Right hindlimb (tissue), 1 donor: ENCODE measurements at regions not wholly inside any gene's neighbourhood (a gene's known extent, or its start where the extent isn't known, plus 50 kb on each side); places are given as distances from the start of the nearest gene placed in this dataset.
A peak's percentile ranks its signal among the peaks of the same experiment; 100 is the strongest.
"Not testable (repeated sequence)": the region's sequence is repeated elsewhere in the genome, so short reads cannot be mapped to it uniquely, and the experiment has no call there.

Experiments
- DNase-seq: peaks from one replicate; pipeline ENCODE4 v3.0.0-alpha.2; 2018

DNA sequence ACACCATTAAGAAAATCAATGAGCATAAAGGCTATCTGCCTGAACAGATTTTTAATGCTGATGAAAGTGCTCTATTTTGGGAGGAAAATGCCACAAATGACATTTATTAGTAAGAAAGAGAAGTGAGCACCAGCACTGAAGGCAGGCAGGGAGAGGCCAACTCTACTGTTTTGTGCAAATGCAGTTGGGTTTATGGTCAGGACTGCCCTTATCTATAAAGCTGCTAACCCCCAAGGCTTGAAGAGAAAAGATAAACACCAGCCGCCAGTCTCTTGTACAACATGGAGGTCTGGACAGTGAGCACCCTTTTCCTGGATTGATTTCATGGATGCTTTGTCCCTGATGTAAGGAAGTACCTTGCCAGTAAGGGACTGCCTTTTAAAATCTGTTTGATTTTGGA is 246.8 kb upstream of the SFSWAP start:
- DNase-seq, result no peak

DNA sequence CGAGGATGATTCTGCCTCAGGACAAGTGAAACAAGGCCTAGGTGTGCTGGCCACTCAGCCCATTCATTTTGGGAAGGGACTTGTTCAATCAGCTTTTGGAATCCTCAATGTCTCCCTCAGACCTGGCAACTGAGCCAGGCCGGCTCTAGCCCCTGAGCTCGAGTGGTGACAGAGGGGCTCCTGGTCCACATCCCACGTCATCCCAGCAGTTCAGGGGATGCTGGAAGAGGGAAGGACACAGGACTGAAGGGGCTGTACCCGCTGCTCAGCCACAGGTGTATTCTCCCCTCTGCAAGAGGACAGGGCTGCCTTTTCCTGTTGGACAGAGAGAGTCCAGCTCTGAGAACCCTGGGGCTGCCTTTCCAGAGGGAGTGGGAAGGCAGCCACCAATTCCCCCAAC is 244.6 kb upstream of the SFSWAP start:
- no peak for DNase-seq

DNA sequence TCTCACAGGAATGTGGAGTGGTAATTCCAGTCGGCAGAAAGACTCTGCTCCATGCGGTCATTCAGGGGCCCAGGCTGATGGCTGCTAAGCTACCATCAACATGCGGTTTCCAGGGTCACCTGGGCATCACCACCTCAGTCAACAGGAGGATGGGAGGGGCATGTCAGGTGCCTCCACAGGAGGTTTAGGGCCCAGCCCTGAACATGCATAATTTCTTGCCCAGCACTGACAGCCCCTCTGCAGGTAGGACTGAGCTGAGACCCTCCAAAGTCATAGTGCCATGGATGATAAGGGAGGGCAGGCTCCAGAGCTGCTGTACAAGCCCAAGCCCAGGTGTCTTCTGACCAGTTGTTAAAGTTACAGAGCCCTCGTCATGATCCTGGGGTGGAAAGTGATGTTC is 244.0 kb upstream of the SFSWAP start:
- no peak for DNase-seq

GRCh38 chr12:131468206-131468605 is 242.7 kb upstream of the SFSWAP start:
- DNase-seq, result no peak

GRCh38 chr12:131469945-131470344 is 240.9 kb upstream of the SFSWAP start:
- DNase-seq, result not testable (repeated sequence)

GRCh38 chr12:131471271-131471905 is 239.5 kb upstream of the SFSWAP start:
- DNase-seq, result no peak

GRCh38 chr12:131471946-131472732 is 238.8 kb upstream of the SFSWAP start:
- no peak for DNase-seq

GRCh38 chr12:131473261-131473660 is 237.6 kb upstream of the SFSWAP start:
- no peak for DNase-seq

GRCh38 chr12:131473741-131474709 is 236.9 kb upstream of the SFSWAP start:
- no peak for DNase-seq

- DNase-seq, result not testable (repeated sequence)
These were observed 235.9 kb upstream of the SFSWAP start for GRCh38 chr12:131475012-131475411.

DNA sequence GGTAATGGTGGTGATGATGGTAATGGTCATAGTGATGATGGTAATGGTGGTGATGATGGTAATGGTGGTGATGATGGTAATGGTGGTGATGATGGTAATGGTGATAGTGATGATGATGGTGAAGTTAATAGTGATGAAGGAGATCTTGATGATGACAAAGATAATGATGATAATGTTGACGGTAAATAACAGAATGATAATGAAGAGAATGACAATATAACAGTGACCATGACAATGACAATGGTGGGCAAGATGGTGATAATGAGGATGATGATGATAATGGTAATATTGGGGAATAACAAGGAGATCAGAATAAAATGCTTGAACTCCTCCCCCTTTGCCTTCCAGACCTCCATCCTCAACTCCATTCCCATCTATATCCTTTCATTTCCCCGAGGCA is 233.3 kb upstream of the SFSWAP start:
- no peak for DNase-seq

GRCh38 chr12:131478468-131478867 is 232.4 kb upstream of the SFSWAP start:
- no peak for DNase-seq

GRCh38 chr12:131482199-131482598 is 228.7 kb upstream of the SFSWAP start:
- DNase-seq, result no peak

GRCh38 chr12:131482686-131483085 is 228.2 kb upstream of the SFSWAP start:
- DNase-seq, result no peak

DNA sequence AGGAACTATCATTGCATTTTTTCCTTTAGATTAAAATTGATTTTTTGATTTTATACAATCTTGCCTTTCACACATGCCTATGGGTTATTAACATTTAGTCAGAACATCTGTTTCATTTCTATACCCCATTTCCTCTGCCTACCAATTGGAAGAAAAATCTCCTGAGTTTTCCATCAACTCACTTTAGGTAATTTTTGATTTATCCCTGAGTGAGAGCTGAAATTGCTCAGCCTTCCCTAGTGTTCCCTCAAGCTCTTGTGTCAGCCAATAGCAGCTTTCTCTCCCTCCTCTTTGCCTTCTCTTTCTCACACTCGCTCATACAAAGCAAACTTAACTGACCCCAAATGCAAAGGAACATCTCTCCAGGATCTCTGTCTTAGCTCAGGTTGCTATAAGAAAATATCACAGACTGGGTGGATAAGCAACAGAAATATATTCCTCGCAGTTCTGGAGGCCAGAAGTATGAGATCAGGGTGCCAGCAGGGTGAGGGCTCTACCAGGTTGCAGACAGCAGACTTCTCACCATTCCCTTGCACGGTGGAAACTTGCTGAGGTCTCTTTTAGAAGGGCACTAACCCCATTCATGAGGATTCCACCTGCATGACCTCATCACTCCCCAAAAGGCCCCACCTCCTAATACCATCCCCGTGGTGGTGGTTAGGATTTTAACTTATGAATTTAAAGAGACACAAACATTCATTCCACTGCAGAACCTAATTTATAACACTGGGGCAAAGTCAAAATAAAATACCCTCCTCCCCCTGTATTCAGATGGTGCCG is 224.2 kb upstream of the SFSWAP start:
- DNase-seq, result no peak

DNA sequence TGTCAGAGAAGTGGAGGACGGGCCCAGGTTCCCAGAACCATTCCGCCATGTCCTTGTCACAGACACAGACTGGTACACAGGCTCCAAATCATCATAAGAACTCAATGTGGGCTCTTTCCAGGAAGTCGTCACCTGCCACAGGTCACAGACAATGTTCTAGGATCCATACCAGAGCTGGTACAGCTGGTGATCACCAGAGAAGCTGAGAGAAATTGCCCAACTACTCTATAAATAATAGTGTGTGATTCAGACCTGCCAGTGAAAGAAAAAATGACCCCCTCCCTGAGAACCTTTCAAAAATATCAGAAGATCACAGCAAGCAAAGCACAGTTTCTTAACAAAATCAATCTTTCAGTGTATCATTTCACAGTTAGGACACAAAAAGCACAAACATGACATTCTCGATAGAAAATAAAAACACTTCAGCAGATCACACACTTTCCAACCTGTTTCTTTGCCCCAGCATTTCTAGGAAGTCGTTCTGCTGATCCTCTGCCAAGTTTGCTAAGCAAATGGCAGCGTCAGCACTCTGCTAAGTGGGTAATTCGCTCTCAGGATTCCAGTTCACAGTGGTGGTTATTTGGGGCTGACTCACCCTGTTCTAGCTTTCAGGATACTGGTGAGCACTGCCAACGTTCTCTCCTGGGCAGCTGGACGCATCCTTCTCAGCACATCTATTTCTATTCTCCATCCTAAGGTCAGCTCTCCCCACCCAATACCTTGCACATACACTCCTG is 223.3 kb upstream of the SFSWAP start:
- DNase-seq, result peak; percentile 33

GRCh38 chr12:131489718-131490117 is 221.2 kb upstream of the SFSWAP start:
- DNase-seq, result no peak

GRCh38 chr12:131491155-131491554 is 219.7 kb upstream of the SFSWAP start:
- no peak for DNase-seq

GRCh38 chr12:131491916-131492490 is 218.9 kb upstream of the SFSWAP start:
- DNase-seq, result peak; percentile 48

- peak; percentile 8 for DNase-seq
These were observed 217.6 kb upstream of the SFSWAP start for GRCh38 chr12:131493068-131493826.

- peak; percentile 5 for DNase-seq
These were observed 216.7 kb upstream of the SFSWAP start for GRCh38 chr12:131494216-131494615.
